Nephron progenitor cell (in vitro differentiated cells): ENCODE measurements at regions not wholly inside any gene's neighbourhood (a gene's known extent, or its start where the extent isn't known, plus 50 kb on each side); places are given as distances from the start of the nearest gene placed in this dataset.

Source experiments
- DNase-seq: peaks from one replicate; pipeline ENCODE4 v3.0.0; 2021
- H3K27ac Mint-ChIP-seq: 2 replicates; pipeline ENCODE4 v1.8.0; 2021; ENCODE audit warnings: mild to moderate bottlenecking, moderate library complexity, mixed read lengths
- H3K27me3 Mint-ChIP-seq: 2 replicates; pipeline ENCODE4 v1.8.0; 2021; ENCODE audit warnings: mild to moderate bottlenecking, low read depth, mixed read lengths; ENCODE audit not compliant: poor library complexity
- H3K36me3 Mint-ChIP-seq: 2 replicates; pipeline ENCODE4 v1.8.0; 2021; ENCODE audit warnings: low read depth, mixed read lengths
- H3K4me1 Mint-ChIP-seq: 2 replicates; pipeline ENCODE4 v1.8.0; 2021; ENCODE audit warnings: mixed read lengths
- H3K4me3 Mint-ChIP-seq: 2 replicates; pipeline ENCODE4 v1.8.0; 2021; ENCODE audit warnings: mild to moderate bottlenecking, moderate library complexity, mixed read lengths
- H3K9me3 Mint-ChIP-seq: 2 replicates; pipeline ENCODE4 v1.8.0; 2021; ENCODE audit warnings: mild to moderate bottlenecking, moderate library complexity, mixed read lengths
- TF ChIP-seq, protein P1 (sequence below): fragments of 200-600 bp; sonication (generic); IDR thresholded peaks from 2 replicates; pipeline ENCODE4 v1.5.0; 2021; ENCODE audit warnings: antibody characterized with exemption

DNA sequence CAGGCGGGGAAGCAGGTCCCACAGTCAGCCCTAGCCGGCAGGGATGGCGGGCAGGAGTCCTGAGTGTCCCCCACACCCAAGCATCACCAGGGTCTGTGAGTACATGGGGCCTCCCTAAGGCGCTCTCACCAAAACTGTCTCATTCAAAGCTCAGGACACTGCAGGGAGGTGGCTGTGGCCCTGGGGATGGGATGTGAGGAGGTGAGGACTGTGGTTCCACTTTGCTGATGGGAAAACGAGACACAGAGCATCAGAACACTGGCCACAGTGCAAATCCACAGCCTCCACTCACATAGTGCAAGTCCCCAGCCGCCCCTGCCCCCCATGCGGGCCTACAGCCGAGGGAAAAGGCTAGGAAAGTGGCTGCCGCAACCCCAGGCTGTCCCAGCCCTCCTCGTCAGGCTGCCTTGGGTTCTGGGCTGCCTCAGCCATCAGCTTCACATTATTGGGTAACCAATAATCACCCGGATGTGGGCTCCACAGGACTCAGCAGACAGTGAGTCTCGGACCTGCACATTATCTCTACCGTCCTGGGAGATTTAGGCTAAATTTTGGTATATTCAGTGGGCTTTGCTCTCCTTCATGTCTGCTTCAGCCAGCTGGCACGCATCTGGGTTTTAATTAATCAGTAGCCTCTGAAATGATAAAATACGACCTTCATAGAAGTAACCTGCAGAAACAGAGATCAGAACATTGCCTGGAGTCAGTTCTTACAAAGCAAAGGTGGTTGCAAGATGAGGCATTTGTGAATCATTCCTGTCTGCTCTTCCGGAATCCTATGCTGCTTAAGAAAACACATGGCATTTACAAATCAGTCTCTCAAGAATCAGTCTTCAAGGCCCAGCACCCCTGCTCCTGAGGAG, 77.0 kb downstream of the SOX1 start:
- DNase-seq, result no peak
- H3K36me3 Mint-ChIP-seq, result no peaks in the 10 kb centered on the region
- H3K4me3 Mint-ChIP-seq, result no peak overlapping the region
- no peak overlapping the region for H3K27ac Mint-ChIP-seq
- H3K9me3 Mint-ChIP-seq, result peaks cover 19% of the 10 kb centered on the region
- TF ChIP-seq, protein P1, sequence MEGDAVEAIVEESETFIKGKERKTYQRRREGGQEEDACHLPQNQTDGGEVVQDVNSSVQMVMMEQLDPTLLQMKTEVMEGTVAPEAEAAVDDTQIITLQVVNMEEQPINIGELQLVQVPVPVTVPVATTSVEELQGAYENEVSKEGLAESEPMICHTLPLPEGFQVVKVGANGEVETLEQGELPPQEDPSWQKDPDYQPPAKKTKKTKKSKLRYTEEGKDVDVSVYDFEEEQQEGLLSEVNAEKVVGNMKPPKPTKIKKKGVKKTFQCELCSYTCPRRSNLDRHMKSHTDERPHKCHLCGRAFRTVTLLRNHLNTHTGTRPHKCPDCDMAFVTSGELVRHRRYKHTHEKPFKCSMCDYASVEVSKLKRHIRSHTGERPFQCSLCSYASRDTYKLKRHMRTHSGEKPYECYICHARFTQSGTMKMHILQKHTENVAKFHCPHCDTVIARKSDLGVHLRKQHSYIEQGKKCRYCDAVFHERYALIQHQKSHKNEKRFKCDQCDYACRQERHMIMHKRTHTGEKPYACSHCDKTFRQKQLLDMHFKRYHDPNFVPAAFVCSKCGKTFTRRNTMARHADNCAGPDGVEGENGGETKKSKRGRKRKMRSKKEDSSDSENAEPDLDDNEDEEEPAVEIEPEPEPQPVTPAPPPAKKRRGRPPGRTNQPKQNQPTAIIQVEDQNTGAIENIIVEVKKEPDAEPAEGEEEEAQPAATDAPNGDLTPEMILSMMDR, result no peak
- H3K4me1 Mint-ChIP-seq, result peaks cover 15% of the 10 kb centered on the region
- peaks cover 20% of the 10 kb centered on the region for H3K27me3 Mint-ChIP-seq

GRCh38 chr13:112144616-112145550, 77.9 kb downstream of the SOX1 start:
- no peak overlapping the region for H3K27ac Mint-ChIP-seq
- H3K4me3 Mint-ChIP-seq, result no peak overlapping the region
- H3K27me3 Mint-ChIP-seq, result peaks cover 17% of the 10 kb centered on the region
- no peaks in the 10 kb centered on the region for H3K36me3 Mint-ChIP-seq
- H3K4me1 Mint-ChIP-seq, result peaks cover 15% of the 10 kb centered on the region
- no peak for DNase-seq
- H3K9me3 Mint-ChIP-seq, result peaks cover 23% of the 10 kb centered on the region
- TF ChIP-seq, protein P1, result no peak

DNA sequence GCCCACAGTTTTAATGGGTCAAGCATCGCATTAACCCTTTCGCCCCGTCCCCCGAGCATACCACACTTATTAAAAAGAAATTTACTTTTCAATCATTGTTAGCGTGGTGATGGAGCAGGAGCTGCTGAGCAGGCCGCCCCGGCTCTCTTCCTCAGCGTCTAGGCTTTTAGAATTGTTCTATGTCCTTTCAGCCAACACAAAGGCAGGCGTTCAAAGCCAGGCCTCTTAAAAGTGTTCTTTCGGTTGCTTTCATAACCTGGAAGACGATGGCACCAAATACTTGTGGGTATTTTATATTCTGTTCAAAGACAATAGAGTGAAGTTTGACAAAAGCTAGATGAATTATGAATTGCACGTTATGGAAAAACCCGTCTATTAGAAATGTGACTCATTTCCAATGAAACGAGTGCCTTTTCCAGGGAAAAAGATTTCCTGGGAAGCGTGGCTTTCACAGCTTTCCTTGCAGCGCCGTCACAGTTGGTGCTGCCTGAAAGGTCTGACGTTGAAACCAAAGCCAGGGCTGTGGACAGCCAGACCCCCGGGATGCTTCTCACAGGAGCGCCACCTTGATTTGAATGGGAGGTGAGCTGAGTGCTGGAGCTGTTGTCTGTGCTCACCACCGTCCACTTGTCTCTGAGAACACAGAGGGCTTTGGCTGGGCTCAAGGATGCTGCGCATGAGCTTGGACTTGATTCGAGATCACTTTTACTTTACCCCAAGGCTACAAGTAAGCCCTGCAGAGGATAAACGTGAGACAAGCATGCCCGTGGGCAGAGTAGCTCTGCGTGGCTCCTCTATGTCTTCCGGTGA, 78.8 kb downstream of the SOX1 start:
- TF ChIP-seq, protein P1, result no peak
- Mint-ChIP-seq H3K27ac (no peak overlapping the region), H3K27me3 (peaks cover 11% of the 10 kb centered on the region), H3K36me3 (no peaks in the 10 kb centered on the region), H3K4me3 (no peak overlapping the region), H3K4me1 (peaks cover 10% of the 10 kb centered on the region), H3K9me3 (peaks cover 23% of the 10 kb centered on the region)
- DNase-seq, result no peak

GRCh38 chr13:112150352-112150751, 83.4 kb downstream of the SOX1 start:
- H3K4me3 Mint-ChIP-seq, result no peak overlapping the region
- H3K27me3 Mint-ChIP-seq, result peaks cover 15% of the 10 kb centered on the region
- peaks cover 23% of the 10 kb centered on the region for H3K9me3 Mint-ChIP-seq
- H3K27ac Mint-ChIP-seq, result no peak overlapping the region
- TF ChIP-seq, protein P1, result no peak
- H3K4me1 Mint-ChIP-seq, result peaks cover 15% of the 10 kb centered on the region
- DNase-seq, result no peak
- H3K36me3 Mint-ChIP-seq, result no peaks in the 10 kb centered on the region

DNA sequence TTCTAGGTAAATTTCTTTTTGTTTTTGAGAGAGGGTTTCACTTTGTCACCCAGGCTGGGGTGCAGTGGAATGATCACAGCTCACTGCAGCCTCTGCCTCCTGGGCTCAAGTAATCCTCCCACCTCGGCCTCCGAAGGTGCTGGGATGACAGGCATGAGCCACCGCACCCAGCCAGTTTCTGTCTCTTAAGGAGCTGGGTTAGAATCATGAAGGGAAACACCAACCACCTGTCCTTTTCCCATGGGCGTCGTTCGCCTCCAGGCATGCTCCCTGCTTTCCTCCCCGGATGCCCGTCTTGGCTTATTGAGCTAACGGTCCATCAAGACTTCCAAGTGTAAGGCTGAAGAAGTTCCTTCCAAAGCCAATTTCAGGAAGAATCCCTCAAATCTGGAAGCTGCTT, 85.9 kb downstream of the SOX1 start:
- H3K27ac Mint-ChIP-seq, result no peak overlapping the region
- TF ChIP-seq, protein P1, result no peak
- peaks cover 15% of the 10 kb centered on the region for H3K27me3 Mint-ChIP-seq
- H3K9me3 Mint-ChIP-seq, result peaks cover 20% of the 10 kb centered on the region
- H3K36me3 Mint-ChIP-seq, result peaks cover 4% of the 10 kb centered on the region
- no peak overlapping the region for H3K4me3 Mint-ChIP-seq
- peaks cover 14% of the 10 kb centered on the region for H3K4me1 Mint-ChIP-seq
- DNase-seq, result no peak
